ENCODE measurements at regions not wholly inside any gene's neighbourhood (a gene's known extent, or its start where the extent isn't known, plus 50 kb on each side); places are given as distances from the start of the nearest gene placed in this dataset.
"Not testable (repeated sequence)": the region's sequence is repeated elsewhere in the genome, so short reads cannot be mapped to it uniquely, and the experiment has no call there.

GRCh38 chr13:108003626-108004025, 211.7 kb downstream of the LIG4 start:
- no peak for DNase-seq

GRCh38 chr13:108000998-108001397, 214.3 kb downstream of the LIG4 start:
- no peak for DNase-seq

GRCh38 chr13:107999751-108000150, 215.6 kb downstream of the LIG4 start:
- no peak for DNase-seq

GRCh38 chr13:107994137-107994536, 221.2 kb downstream of the LIG4 start:
- no peak for DNase-seq

DNA sequence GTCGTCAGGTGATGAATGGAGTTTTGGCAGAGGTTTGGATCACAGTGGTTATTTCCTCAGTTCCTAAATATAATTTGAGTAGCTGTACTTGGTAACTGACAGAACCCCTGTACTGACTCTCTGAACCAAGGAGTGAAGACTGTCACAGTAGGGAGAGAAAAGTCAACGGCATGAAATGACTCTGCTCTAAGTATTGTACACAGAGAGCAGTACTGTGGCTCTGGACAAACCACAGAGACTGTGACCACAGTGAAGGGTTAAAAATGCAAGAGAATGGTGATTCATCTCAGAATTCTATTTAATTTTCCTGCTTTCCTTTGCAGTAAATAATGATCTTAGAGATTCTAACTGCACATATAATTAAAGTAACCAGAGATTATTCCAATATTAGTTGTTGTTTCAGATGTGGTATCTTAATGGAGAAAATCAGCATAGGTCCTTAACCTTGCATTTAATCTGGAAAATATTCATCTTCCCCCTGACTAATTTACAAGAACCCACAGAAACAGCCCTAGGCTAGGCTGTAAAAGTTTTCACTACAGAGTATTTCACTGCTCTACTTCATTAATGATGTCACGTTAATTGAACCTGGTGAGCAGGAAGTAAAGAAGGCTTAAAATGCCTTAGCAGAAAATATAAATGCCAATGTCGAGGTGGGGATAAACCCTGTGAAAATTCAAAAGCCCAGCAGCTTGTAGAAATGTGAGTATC, 221.9 kb downstream of the LIG4 start:
- DNase-seq: peak; percentile 25

GRCh38 chr13:107992542-107992941, 222.8 kb downstream of the LIG4 start:
- DNase-seq: no peak

GRCh38 chr13:107977071-107977574, 238.2 kb downstream of the LIG4 start:
- no peak for DNase-seq

DNA sequence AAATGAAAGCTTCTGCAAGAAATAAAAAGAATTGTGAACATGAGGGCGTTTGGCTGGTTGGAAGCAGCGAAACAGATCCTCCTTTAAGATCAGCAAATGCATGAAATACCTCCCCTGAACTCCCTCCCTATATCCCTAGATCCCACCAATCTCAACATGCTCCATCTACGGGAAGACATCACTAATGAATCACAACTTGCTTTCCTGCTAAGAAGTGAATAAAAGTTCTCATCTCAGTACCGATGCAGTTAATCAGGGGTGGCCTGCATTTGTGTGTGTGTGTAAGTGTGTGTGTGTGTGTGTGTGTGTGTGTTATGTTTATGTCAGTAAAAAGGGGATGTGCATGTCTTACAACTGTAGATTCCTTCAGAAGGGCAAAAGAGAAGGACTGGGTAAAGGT, 238.7 kb downstream of the LIG4 start:
- DNase-seq: no peak

DNA sequence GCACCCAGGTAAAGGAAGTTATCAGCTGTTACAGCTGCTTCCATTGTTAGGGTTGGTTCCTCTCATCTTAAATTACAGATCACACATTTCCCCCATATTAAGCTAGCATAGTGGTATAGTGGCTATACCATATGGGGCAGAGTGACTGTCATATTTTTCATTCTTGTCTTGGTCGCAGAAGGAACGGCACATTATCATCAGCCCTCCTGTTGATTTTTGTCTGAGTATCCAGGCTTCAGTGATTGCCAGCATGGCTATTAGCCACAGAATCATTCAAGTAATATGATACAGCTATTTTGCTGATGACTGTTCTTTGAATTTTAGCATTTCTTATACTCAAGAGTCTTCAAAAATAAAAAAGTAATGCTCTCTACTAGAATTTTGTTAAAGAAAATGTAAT, 240.9 kb downstream of the LIG4 start:
- DNase-seq: no peak

GRCh38 chr13:107969546-107969945, 245.8 kb downstream of the LIG4 start:
- DNase-seq: no peak

DNA sequence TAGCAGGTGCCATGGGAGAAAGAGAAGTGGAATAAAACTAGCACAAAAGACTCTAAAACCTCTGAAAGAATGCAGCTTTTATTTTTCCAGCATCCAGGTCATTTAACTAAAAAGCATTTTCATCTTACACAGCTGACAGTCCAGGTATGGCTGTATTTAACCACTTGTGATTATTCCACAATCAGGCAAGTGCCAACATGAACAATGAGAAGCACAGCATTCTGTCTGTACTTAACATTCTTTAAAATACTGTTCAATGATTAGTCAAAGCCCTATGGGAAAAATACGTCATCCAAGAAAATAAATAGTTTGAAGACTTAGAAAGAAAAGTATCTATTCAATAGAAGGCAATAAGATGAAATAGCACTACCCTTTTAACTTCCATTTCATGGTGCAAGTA, 246.9 kb downstream of the LIG4 start:
- no peak for DNase-seq

GRCh38 chr13:107964395-107964794, 250.9 kb downstream of the LIG4 start:
- no peak for DNase-seq

- no peak for DNase-seq
Measured at GRCh38 chr13:107961849-107962608, 253.3 kb downstream of the LIG4 start.

DNA sequence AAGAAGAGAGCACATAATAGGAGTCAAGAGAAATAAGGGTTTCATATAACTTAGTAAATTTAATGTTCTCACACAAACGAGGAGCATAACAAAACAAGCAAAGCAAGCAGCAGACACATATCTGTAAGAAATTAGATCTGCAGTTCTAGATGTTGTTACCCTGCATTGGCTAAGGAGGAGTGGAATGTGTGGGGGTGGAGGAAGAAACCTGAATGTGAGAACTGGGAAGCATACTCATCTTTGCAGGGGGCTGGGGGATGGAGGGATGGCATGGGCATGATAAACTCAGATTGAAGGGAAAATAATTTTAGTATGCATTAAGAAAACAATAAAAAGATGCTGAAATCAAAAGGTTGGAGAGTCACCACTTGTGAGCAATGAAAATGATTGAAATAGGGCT, 255.0 kb downstream of the LIG4 start:
- DNase-seq: no peak

GRCh38 chr13:107956889-107957288, 258.4 kb downstream of the LIG4 start:
- DNase-seq: no peak

GRCh38 chr13:107942030-107942617, 273.2 kb downstream of the LIG4 start:
- no peak for DNase-seq

- no peak for DNase-seq
Measured at GRCh38 chr13:107941345-107942029, 273.8 kb downstream of the LIG4 start.

DNA sequence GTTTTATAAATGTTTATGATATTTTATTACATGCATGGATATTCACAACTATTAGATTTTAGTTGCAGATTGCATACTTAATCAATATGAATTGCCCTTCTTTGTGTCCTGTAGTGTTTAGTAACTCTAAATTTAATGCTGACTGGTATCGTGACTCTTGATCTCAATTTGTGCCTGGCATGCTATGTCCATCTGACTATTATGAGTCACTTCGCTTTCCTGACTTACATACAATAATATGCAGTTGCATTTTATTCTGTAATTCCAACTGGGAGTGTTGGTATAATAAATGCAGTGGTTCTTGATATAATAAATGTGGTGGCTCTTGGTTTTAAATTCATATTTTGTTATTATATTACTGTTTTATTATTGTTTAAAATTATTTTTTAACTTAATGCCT, 277.5 kb downstream of the LIG4 start:
- no peak for DNase-seq

DNA sequence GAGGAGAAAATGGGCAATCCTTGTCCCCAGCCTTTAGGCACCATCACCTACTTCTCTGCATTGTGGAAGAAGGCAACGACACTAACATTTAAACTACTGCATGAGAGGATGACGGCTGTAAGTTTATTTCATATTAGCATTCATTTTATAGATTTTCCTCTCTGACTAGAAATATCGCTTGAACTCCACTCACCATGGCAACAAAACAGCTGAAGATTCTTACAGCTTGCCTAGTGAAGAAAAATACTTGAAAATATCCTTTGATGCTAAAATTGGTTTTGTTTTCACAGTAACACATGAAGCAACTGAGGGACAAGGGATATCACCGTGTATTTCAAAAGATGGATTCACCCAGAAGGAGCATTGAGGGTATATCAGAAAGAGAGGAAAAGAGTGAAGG, 284.3 kb downstream of the LIG4 start:
- DNase-seq: no peak

GRCh38 chr13:107928762-107929161, 286.6 kb downstream of the LIG4 start:
- no peak for DNase-seq

- no peak for DNase-seq
Measured at GRCh38 chr13:107927557-107927956, 287.8 kb downstream of the LIG4 start.

DNA sequence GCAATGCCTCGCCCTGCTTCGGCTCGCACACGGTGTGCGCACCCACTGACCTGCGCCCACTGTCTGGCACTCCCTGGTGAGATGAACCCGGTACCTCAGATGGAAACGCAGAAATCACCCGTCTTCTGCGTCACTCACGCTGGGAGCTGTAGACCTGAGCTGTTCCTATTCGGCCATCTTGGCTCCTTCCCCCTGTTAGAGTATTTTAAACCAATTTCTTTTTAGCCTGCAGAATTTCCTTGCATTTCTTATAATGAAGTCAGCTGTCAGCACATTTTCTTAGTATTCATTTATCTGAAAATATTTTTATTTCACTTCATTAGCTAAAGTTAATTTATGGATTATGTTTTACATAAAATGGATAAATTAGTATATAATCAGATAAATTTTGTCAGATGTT, 288.8 kb downstream of the LIG4 start:
- not testable (repeated sequence) for DNase-seq

GRCh38 chr13:107916902-107917301, 298.4 kb downstream of the LIG4 start:
- not testable (repeated sequence) for DNase-seq
